ENCODE measurements at regions not wholly inside any gene's neighbourhood (a gene's known extent, or its start where the extent isn't known, plus 50 kb on each side); places are given as distances from the start of the nearest gene placed in this dataset.

GRCh38 chr9:71626395-71626794, 141.9 kb downstream of the CEMIP2 start:
- Mint-ChIP-seq H3K36me3 (no peaks in the 10 kb centered on the region), H3K9me3 (no peaks in the 10 kb centered on the region), H3K27me3 (ENCODE audit: low read depth) (no peaks in the 10 kb centered on the region), H3K4me1 (peaks cover 8% of the 10 kb centered on the region), H3K4me3 (no peak overlapping the region), H3K27ac (no peak overlapping the region)
- TF ChIP-seq CTCF (IDR thresholded peaks at IDR 0.05; ENCODE audit: unreplicated experiment): no peak
- no peak for DNase-seq (ENCODE audit: low spot score in 2 of 2, unreplicated experiment in 2 of 2)

GRCh38 chr9:71624728-71625127, 143.6 kb downstream of the CEMIP2 start:
- Mint-ChIP-seq H3K36me3 (no peaks in the 10 kb centered on the region), H3K4me1 (peaks cover 2% of the 10 kb centered on the region), H3K4me3 (no peak overlapping the region), H3K27ac (no peak overlapping the region), H3K9me3 (no peaks in the 10 kb centered on the region), H3K27me3 (ENCODE audit: low read depth) (no peaks in the 10 kb centered on the region)
- TF ChIP-seq CTCF (IDR thresholded peaks at IDR 0.05; ENCODE audit: unreplicated experiment): no peak
- no peak for DNase-seq (ENCODE audit: low spot score in 2 of 2, unreplicated experiment in 2 of 2)

GRCh38 chr9:71620746-71621145, 147.6 kb downstream of the CEMIP2 start:
- no peak for DNase-seq (ENCODE audit: low spot score in 2 of 2, unreplicated experiment in 2 of 2)
- peaks cover 6% of the 10 kb centered on the region for H3K36me3 Mint-ChIP-seq
- H3K27me3 Mint-ChIP-seq (ENCODE audit: low read depth): no peaks in the 10 kb centered on the region
- TF ChIP-seq CTCF (IDR thresholded peaks at IDR 0.05; ENCODE audit: unreplicated experiment): no peak
- H3K9me3 Mint-ChIP-seq: peaks cover 13% of the 10 kb centered on the region
- no peak overlapping the region for H3K27ac Mint-ChIP-seq
- no peak overlapping the region for H3K4me3 Mint-ChIP-seq
- H3K4me1 Mint-ChIP-seq: no peaks in the 10 kb centered on the region

- DNase-seq (ENCODE audit: low spot score in 2 of 2, unreplicated experiment in 2 of 2): no peak
- TF ChIP-seq CTCF (IDR thresholded peaks at IDR 0.05; ENCODE audit: unreplicated experiment): no peak
- Mint-ChIP-seq H3K9me3 (peaks cover 13% of the 10 kb centered on the region), H3K27me3 (ENCODE audit: low read depth) (no peaks in the 10 kb centered on the region), H3K4me1 (no peaks in the 10 kb centered on the region), H3K36me3 (peaks cover 6% of the 10 kb centered on the region), H3K27ac (no peak overlapping the region), H3K4me3 (no peak overlapping the region)
Measured at GRCh38 chr9:71620331-71620730, 148.0 kb downstream of the CEMIP2 start.

GRCh38 chr9:71619926-71620325, 148.4 kb downstream of the CEMIP2 start:
- Mint-ChIP-seq H3K27ac (no peak overlapping the region), H3K27me3 (ENCODE audit: low read depth) (no peaks in the 10 kb centered on the region), H3K4me3 (no peak overlapping the region), H3K4me1 (no peaks in the 10 kb centered on the region), H3K9me3 (peaks cover 13% of the 10 kb centered on the region), H3K36me3 (peaks cover 6% of the 10 kb centered on the region)
- DNase-seq (ENCODE audit: low spot score in 2 of 2, unreplicated experiment in 2 of 2): no peak
- TF ChIP-seq CTCF (IDR thresholded peaks at IDR 0.05; ENCODE audit: unreplicated experiment): no peak

- Mint-ChIP-seq H3K36me3 (peaks cover 6% of the 10 kb centered on the region), H3K27me3 (ENCODE audit: low read depth) (no peaks in the 10 kb centered on the region), H3K27ac (no peak overlapping the region), H3K4me3 (no peak overlapping the region), H3K9me3 (peaks cover 29% of the 10 kb centered on the region), H3K4me1 (peaks cover 4% of the 10 kb centered on the region)
- no peak for DNase-seq (ENCODE audit: low spot score in 2 of 2, unreplicated experiment in 2 of 2)
- TF ChIP-seq CTCF (IDR thresholded peaks at IDR 0.05; ENCODE audit: unreplicated experiment): no peak
Measured at GRCh38 chr9:71614409-71615010, 153.8 kb downstream of the CEMIP2 start.

All from mesothelial cell of epicardium (in vitro differentiated cells).